Ascending aorta (tissue), 2 donors: ENCODE measurements at regions not wholly inside any gene's neighbourhood (a gene's known extent, or its start where the extent isn't known, plus 50 kb on each side); places are given as distances from the start of the nearest gene placed in this dataset.
"Not testable (repeated sequence)": the region's sequence is repeated elsewhere in the genome, so short reads cannot be mapped to it uniquely, and the experiment has no call there.

Source experiments
- DNase-seq, 2 donors: peaks; one replicate each; pipeline ENCODE4 v3.0.0-alpha.2; 2019; ENCODE audit warnings: low spot score in 2 of 2
- H3K27ac ChIP-seq, 2 donors: fragments of 200-600 bp; sonication (generic); one replicate each; pipeline ENCODE4 v1.5.1; 2016 to 2017; ENCODE audit warnings: mild to moderate bottlenecking in 1 of 2
- H3K27me3 ChIP-seq: fragments of 200-600 bp; sonication (generic); one replicate; pipeline ENCODE4 v1.5.1; 2017
- H3K36me3 ChIP-seq, 2 donors: fragments of 200-600 bp; sonication (generic); one replicate each; pipeline ENCODE4 v1.5.1; 2016
- H3K4me1 ChIP-seq, 2 donors: fragments of 200-600 bp; sonication (generic); one replicate each; pipeline ENCODE4 v1.5.1; 2016 to 2017; ENCODE audit warnings: mild to moderate bottlenecking in 1 of 2
- H3K4me3 ChIP-seq, 2 donors: fragments of 200-600 bp; sonication (generic); one replicate each; pipeline ENCODE4 v1.5.1; 2016 to 2017; ENCODE audit warnings: mild to moderate bottlenecking in 1 of 2
- H3K9me3 ChIP-seq, 2 donors: fragments of 200-600 bp; sonication (generic); one replicate each; pipeline ENCODE4 v1.5.1; 2016
- CTCF ChIP-seq, 3 experiments: fragments of 200-600 bp in 2 of 3; fragments of 450-650 bp in 1 of 3; sonication (generic) in 2 of 3; IDR thresholded peaks; one replicate each; pipeline ENCODE4 v1.5.1; 2016 to 2019; ENCODE audit warnings: antibody characterized with exemption in 3 of 3, mild to moderate bottlenecking in 1 of 3, moderate library complexity in 1 of 3
- intact Hi-C: fragments of 100-400 bp; cut with DNase I; formaldehyde crosslinking; loops from one replicate; pipeline ENCODE4 v1.15.1; 2023

- no peaks in the 10 kb centered on the region for H3K27me3 ChIP-seq
- intact Hi-C loops = no loop called here
- no peaks in the 10 kb centered on the region for H3K4me1 ChIP-seq
- no peak overlapping the region for H3K4me3 ChIP-seq
- DNase-seq = no peak
- TF ChIP-seq CTCF (IDR thresholded peaks at IDR 0.05) = no peak
- no peak overlapping the region for H3K27ac ChIP-seq
- H3K9me3 ChIP-seq = no peaks in the 10 kb centered on the region
- no peaks in the 10 kb centered on the region for H3K36me3 ChIP-seq
These were observed 99.1 kb upstream of the PPP1R26 start for GRCh38 chr9:135380311-135380960.

GRCh38 chr9:135381762-135382310, 97.7 kb upstream of the PPP1R26 start:
- TF ChIP-seq CTCF (IDR thresholded peaks at IDR 0.05) = no peak

GRCh38 chr9:135384226-135384625, 95.4 kb upstream of the PPP1R26 start:
- no peak overlapping the region for H3K4me3 ChIP-seq
- no peak for DNase-seq
- no peaks in the 10 kb centered on the region for H3K9me3 ChIP-seq
- TF ChIP-seq CTCF (IDR thresholded peaks at IDR 0.05) = no peak
- H3K27me3 ChIP-seq = no peaks in the 10 kb centered on the region
- H3K4me1 ChIP-seq = no peaks in the 10 kb centered on the region
- H3K27ac ChIP-seq = no peak overlapping the region
- intact Hi-C loops = no loop called here
- no peaks in the 10 kb centered on the region for H3K36me3 ChIP-seq

More at GRCh38 chr9:135381762-135382310, 97.7 kb upstream of the PPP1R26 start:
- no peak for DNase-seq
- intact Hi-C loops = no loop called here
- Histone ChIP-seq H3K9me3 (no peaks in the 10 kb centered on the region), H3K27ac (no peak overlapping the region), H3K36me3 (no peaks in the 10 kb centered on the region), H3K4me1 (no peaks in the 10 kb centered on the region), H3K4me3 (no peak overlapping the region), H3K27me3 (no peaks in the 10 kb centered on the region)

GRCh38 chr9:135384815-135385405, 94.7 kb upstream of the PPP1R26 start:
- H3K36me3 ChIP-seq, H3K4me3 ChIP-seq, H3K4me1 ChIP-seq, H3K9me3 ChIP-seq, H3K27ac ChIP-seq, intact Hi-C loops, DNase-seq, H3K27me3 ChIP-seq: not testable (repeated sequence)

- H3K36me3 ChIP-seq = no peaks in the 10 kb centered on the region
- no peak for DNase-seq
- intact Hi-C loops = no loop called here
- no peak overlapping the region for H3K27ac ChIP-seq
- no peaks in the 10 kb centered on the region for H3K4me1 ChIP-seq
- no peaks in the 10 kb centered on the region for H3K9me3 ChIP-seq
- TF ChIP-seq CTCF (IDR thresholded peaks at IDR 0.05) = no peak
- no peaks in the 10 kb centered on the region for H3K27me3 ChIP-seq
- H3K4me3 ChIP-seq = no peak overlapping the region
These were observed 93.8 kb upstream of the PPP1R26 start for GRCh38 chr9:135385793-135386192.

- no peak for TF ChIP-seq CTCF (IDR thresholded peaks at IDR 0.05)
- H3K9me3 ChIP-seq = no peaks in the 10 kb centered on the region
- H3K4me3 ChIP-seq = no peak overlapping the region
- H3K27ac ChIP-seq = no peak overlapping the region
- intact Hi-C loops = no loop called here
- no peaks in the 10 kb centered on the region for H3K4me1 ChIP-seq
- DNase-seq = no peak
- H3K36me3 ChIP-seq = no peaks in the 10 kb centered on the region
- H3K27me3 ChIP-seq = no peaks in the 10 kb centered on the region
These were observed 91.6 kb upstream of the PPP1R26 start for GRCh38 chr9:135387976-135388375.
